CD14-positive monocyte (primary cell): ENCODE measurements at regions not wholly inside any gene's neighbourhood (a gene's known extent, or its start where the extent isn't known, plus 50 kb on each side); places are given as distances from the start of the nearest gene placed in this dataset.

ENCODE experiments used
- DNase-seq, 3 donors: peaks; one replicate each; pipeline ENCODE4 v3.0.0-alpha.2; 2011 to 2022
- H2AFZ ChIP-seq: 2 replicates; pipeline ENCODE4 v1.6.0; 2012; ENCODE audit warnings: mild to moderate bottlenecking, low read depth, low read length, inconsistent platforms; ENCODE audit not compliant: insufficient read depth, poor library complexity, severe bottlenecking
- H3K27ac ChIP-seq, 2 donors: 1 replicate in 1 of 2; 2 replicates in 1 of 2; pipeline ENCODE4 v1.5.1; 2012 to 2013; ENCODE audit warnings: low read length in 2 of 2, control low read depth in 1 of 2, inconsistent platforms in 1 of 2, low read depth in 1 of 2, mild to moderate bottlenecking in 1 of 2
- H3K27me3 ChIP-seq, 2 donors: one replicate each; pipeline versions ENCODE4 v1.6.0 to v1.6.1; 2011 to 2013; ENCODE audit warnings: low read length in 2 of 2; ENCODE audit not compliant: control insufficient read depth in 2 of 2, insufficient read depth in 2 of 2
- H3K36me3 ChIP-seq, 2 donors: replicated peaks in 1 of 2; 1 replicate in 1 of 2; 2 replicates in 1 of 2; pipeline versions ENCODE4 v1.5.1 to v1.6.1; 2012 to 2013; ENCODE audit warnings: low read length in 2 of 2, control low read depth in 1 of 2, inconsistent platforms in 1 of 2, mild to moderate bottlenecking in 1 of 2; ENCODE audit not compliant: insufficient read depth in 2 of 2, control insufficient read depth in 1 of 2
- H3K4me1 ChIP-seq, 2 donors: 1 replicate in 1 of 2; 2 replicates in 1 of 2; pipeline versions ENCODE4 v1.5.1 to v1.6.1; 2012 to 2013; ENCODE audit warnings: low read length in 2 of 2, control low read depth in 1 of 2, inconsistent platforms in 1 of 2, mild to moderate bottlenecking in 1 of 2, moderate library complexity in 1 of 2; ENCODE audit not compliant: insufficient read depth in 2 of 2, control insufficient read depth in 1 of 2
- H3K4me2 ChIP-seq: replicated peaks from 2 replicates; pipeline ENCODE3; 2012; ENCODE audit warnings: low read length, moderate library complexity, mild to moderate bottlenecking; ENCODE audit not compliant: poor library complexity, severe bottlenecking; ENCODE audit errors: extremely low read depth
- H3K4me3 ChIP-seq, 3 experiments: fragments of 200-600 bp in 1 of 3; sonication (generic) in 1 of 3; replicated peaks in 1 of 3; 1 replicate in 2 of 3; 2 replicates in 1 of 3; pipeline ENCODE4 v1.5.1; 2011 to 2013; ENCODE audit warnings: low read length in 3 of 3, mild to moderate bottlenecking in 3 of 3, control low read depth in 2 of 3, low read depth in 2 of 3, inconsistent platforms in 1 of 3, moderate library complexity in 1 of 3
- H3K79me2 ChIP-seq: 2 replicates; pipeline ENCODE4 v1.6.0; 2012; ENCODE audit warnings: mild to moderate bottlenecking, control low read depth, inconsistent platforms, low read length, moderate library complexity; ENCODE audit not compliant: insufficient read depth
- H3K9ac ChIP-seq: 2 replicates; pipeline ENCODE4 v1.6.0; 2017; ENCODE audit warnings: low read length, mild to moderate bottlenecking; ENCODE audit not compliant: insufficient read depth, poor library complexity, severe bottlenecking
- H3K9me3 ChIP-seq, 2 donors: replicated peaks in 1 of 2; 1 replicate in 1 of 2; 2 replicates in 1 of 2; pipeline versions ENCODE4 v1.5.1 to v1.6.1; 2012 to 2013; ENCODE audit warnings: low read length in 2 of 2, control low read depth in 1 of 2; ENCODE audit not compliant: control insufficient read depth in 1 of 2, insufficient read depth in 1 of 2
- H4K20me1 ChIP-seq: 2 replicates; pipeline ENCODE4 v1.6.0; 2012; ENCODE audit warnings: mild to moderate bottlenecking, low read length, control low read depth, moderate library complexity; ENCODE audit not compliant: insufficient read depth
- H3K27ac Mint-ChIP-seq, 7 donors: one replicate each; pipeline ENCODE4 v1.8.0; 2020; ENCODE audit warnings: mild to moderate bottlenecking in 7 of 7, mixed read lengths in 7 of 7, moderate library complexity in 6 of 7, inconsistent platforms in 2 of 7
- H3K27me3 Mint-ChIP-seq, 3 donors: one replicate each; pipeline ENCODE4 v1.8.0; 2021 to 2022; ENCODE audit warnings: low read depth in 3 of 3, mild to moderate bottlenecking in 3 of 3, mixed read lengths in 3 of 3, moderate library complexity in 3 of 3, inconsistent platforms in 1 of 3
- H3K36me3 Mint-ChIP-seq, 2 donors: one replicate each; pipeline ENCODE4 v1.8.0; 2020; ENCODE audit warnings: mixed read lengths in 2 of 2, inconsistent platforms in 1 of 2, mild to moderate bottlenecking in 1 of 2
- H3K4me1 Mint-ChIP-seq: one replicate; pipeline ENCODE4 v1.8.0; 2020; ENCODE audit warnings: mild to moderate bottlenecking, mixed read lengths
- H3K4me3 Mint-ChIP-seq, 2 donors: one replicate each; pipeline ENCODE4 v1.8.0; 2020; ENCODE audit warnings: mild to moderate bottlenecking in 2 of 2, mixed read lengths in 2 of 2, moderate library complexity in 1 of 2
- H3K9me3 Mint-ChIP-seq, 7 donors: one replicate each; pipeline ENCODE4 v1.8.0; 2020 to 2022; ENCODE audit warnings: mixed read lengths in 7 of 7, mild to moderate bottlenecking in 6 of 7, moderate library complexity in 6 of 7, inconsistent platforms in 2 of 7
- CTCF ChIP-seq: fragments of 200-600 bp; IDR thresholded peaks from one replicate; pipeline ENCODE4 v1.8.0; 2022; ENCODE audit warnings: antibody characterized with exemption, mild to moderate bottlenecking
- WGBS: methylation state at CpG from one replicate; pipeline ENCODE4 v1.1.5; 2013; ENCODE audit warnings: missing lambda C conversion rate; ENCODE audit not compliant: insufficient coverage; 5-methylcytosine and 5-hydroxymethylcytosine counted together
- intact Hi-C, 2 donors: fragments of 100-400 bp; cut with micrococcal nuclease; formaldehyde crosslinking; loops; one replicate each; pipeline versions ENCODE4 v1.15.0 to v1.15.1; 2023

GRCh38 chr6:14664112-14664601 lies 546.6 kb downstream of the CD83 start:
- no peak for DNase-seq
- H3K27ac ChIP-seq = peak overlapping the region in 1 of 2 donors; percentile 89
- no peak overlapping the region for H3K4me2 ChIP-seq
- no peak overlapping the region for H3K4me3 ChIP-seq
- peak overlapping the region; percentile 51 for H2AFZ ChIP-seq
- no peak overlapping the region for H3K9ac ChIP-seq
- H3K79me2 ChIP-seq = no peaks in the 10 kb centered on the region
- peaks cover 42 to 50% of the 10 kb centered on the region in 2 donors for H3K4me1 ChIP-seq
- Mint-ChIP-seq H3K9me3 (peaks cover 0 to 2% (median 0%) of the 10 kb centered on the region in 7 donors), H3K27me3 (peaks cover 0 to 2% (median 0%) of the 10 kb centered on the region in 3 donors), H3K4me1 (peaks cover 39% of the 10 kb centered on the region), H3K27ac (peak overlapping the region in 6 of 7 donors; percentile 80 to 99 (median 99)), H3K36me3 (no peaks in the 10 kb centered on the region), H3K4me3 (no peak overlapping the region)
- no peaks in the 10 kb centered on the region for H3K36me3 ChIP-seq
- 60% methylated on average over 1 of the region's 6 CpGs for WGBS
- H4K20me1 ChIP-seq = no peaks in the 10 kb centered on the region
- no peaks in the 10 kb centered on the region for H3K9me3 ChIP-seq
- intact Hi-C loops = no loop called here
- TF ChIP-seq CTCF = no peak
- no peaks in the 10 kb centered on the region for H3K27me3 ChIP-seq

- Histone ChIP-seq H3K27ac (peak overlapping the region; percentile 75 to 89), H3K9me3 (no peaks in the 10 kb centered on the region), H3K27me3 (no peaks in the 10 kb centered on the region), H3K4me2 (no peak overlapping the region), H3K36me3 (no peaks in the 10 kb centered on the region), H3K4me3 (no peak overlapping the region), H3K79me2 (no peaks in the 10 kb centered on the region), H3K4me1 (peaks cover 38 to 44% of the 10 kb centered on the region in 2 donors), H3K9ac (no peak overlapping the region), H2AFZ (peak overlapping the region; percentile 51), H4K20me1 (no peaks in the 10 kb centered on the region)
- peak overlapping the region; percentile 92 to 99 (median 99) for H3K27ac Mint-ChIP-seq
- peaks cover 0 to 2% (median 0%) of the 10 kb centered on the region in 3 donors for H3K27me3 Mint-ChIP-seq
- peaks cover 0 to 2% (median 0%) of the 10 kb centered on the region in 7 donors for H3K9me3 Mint-ChIP-seq
- no peaks in the 10 kb centered on the region for H3K36me3 Mint-ChIP-seq
- intact Hi-C loops = loop anchor here in 1 of 2 donors (5.0 kb wide), 2 partner anchors 38 to 68 kb away; no protein-coding TSS in a partner anchor
- no peak for DNase-seq
- H3K4me1 Mint-ChIP-seq = peaks cover 33% of the 10 kb centered on the region
- H3K4me3 Mint-ChIP-seq = no peak overlapping the region
- 98% methylated on average over 4 of the region's 11 CpGs for WGBS
- TF ChIP-seq CTCF = no peak
Measured at GRCh38 chr6:14664621-14665315, 547.2 kb downstream of the CD83 start.
